Endothelial cell of umbilical vein (primary cell): ENCODE measurements at regions not wholly inside any gene's neighbourhood (a gene's known extent, or its start where the extent isn't known, plus 50 kb on each side); places are given as distances from the start of the nearest gene placed in this dataset.

Experiments used
- BruUV-seq: library from RNA; stranded (reverse); fragments of 400-500 nt; replicated peaks from 2 replicates; lab custom pipeline; 2021; lab: Mats Ljungman, UMichigan
- CTCF ChIA-PET: fragments of 300-600, 350-600 bp; sonication (Branson Sonifier 250); formaldehyde crosslinking; loops from one replicate; lab custom pipeline; 2021; ENCODE audit warnings: antibody characterized with exemption, inconsistent platforms; lab: Charles Lee
- POLR2A ChIA-PET: fragments of 300-600, 350-600 bp; sonication (Branson Sonifier 250); formaldehyde crosslinking; loops from one replicate; lab custom pipeline; 2021; ENCODE audit warnings: antibody characterized with exemption, inconsistent platforms; lab: Charles Lee
- DNase-seq: peaks from one replicate; pipeline ENCODE4 v3.0.0-alpha.2; 2011; ENCODE audit warnings: low read depth, low spot score
- FAIRE-seq: peaks from 2 replicates; lab custom pipeline; 2011; peaks lifted over from hg19 to GRCh38; lab: Jason Lieb, UNC
- H2AFZ ChIP-seq: 2 replicates; pipeline ENCODE4 v1.6.0; 2012; ENCODE audit warnings: low read depth, low read length, control low read depth, inconsistent platforms
- H3K27ac ChIP-seq: 2 replicates; pipeline ENCODE4 v1.5.1; 2011; ENCODE audit warnings: low read depth, mild to moderate bottlenecking, control low read depth, low read length, moderate library complexity; ENCODE audit not compliant: insufficient read depth
- H3K27me3 ChIP-seq, 2 experiments: 2 replicates each; pipeline versions ENCODE4 v1.6.0 to v1.6.1; 2011; ENCODE audit warnings: low read length in 2 of 2, mixed read lengths in 1 of 2; ENCODE audit not compliant: control insufficient read depth in 2 of 2, insufficient read depth in 2 of 2
- H3K36me3 ChIP-seq, 2 experiments: 2 replicates in 1 of 2; 3 replicates in 1 of 2; pipeline ENCODE4 v1.5.1; 2011; ENCODE audit warnings: low read length in 2 of 2, mild to moderate bottlenecking in 1 of 2, moderate library complexity in 1 of 2; ENCODE audit not compliant: control insufficient read depth in 2 of 2, insufficient read depth in 2 of 2; ENCODE audit errors: extremely low read depth in 1 of 2
- H3K4me1 ChIP-seq: 3 replicates; pipeline ENCODE4 v1.5.1; 2011; ENCODE audit warnings: mild to moderate bottlenecking, low read length; ENCODE audit not compliant: control insufficient read depth, insufficient read depth; ENCODE audit errors: extremely low read depth
- H3K4me2 ChIP-seq: 2 replicates; pipeline ENCODE4 v1.6.1; 2011; ENCODE audit warnings: low read length, control low read depth, mixed read lengths; ENCODE audit not compliant: insufficient read depth
- H3K4me3 ChIP-seq, 3 experiments: fragments of 200-600 bp in 1 of 3; sonication (generic), shearing (Covaris generic) in 1 of 3; replicated peaks in 1 of 3; 2 replicates each; pipeline ENCODE4 v1.5.1; 2011 to 2016; ENCODE audit warnings: control low read depth in 3 of 3, low read length in 3 of 3, mild to moderate bottlenecking in 2 of 3, inconsistent platforms in 1 of 3, low read depth in 1 of 3, moderate library complexity in 1 of 3; ENCODE audit not compliant: insufficient read depth in 1 of 3
- H3K79me2 ChIP-seq: 2 replicates; pipeline ENCODE4 v1.6.0; 2012; ENCODE audit warnings: low read length, inconsistent platforms; ENCODE audit not compliant: control insufficient read depth, insufficient read depth
- H3K9ac ChIP-seq: replicated peaks from 2 replicates; pipeline ENCODE3; 2011; ENCODE audit warnings: low read length, control low read depth; ENCODE audit not compliant: insufficient read depth; ENCODE audit errors: extremely low read depth
- H3K9me1 ChIP-seq: replicated peaks from 3 replicates; pipeline ENCODE4 v1.6.0; 2011; ENCODE audit warnings: mild to moderate bottlenecking, low read length; ENCODE audit not compliant: control insufficient read depth, insufficient read depth; ENCODE audit errors: extremely low read depth
- H3K9me3 ChIP-seq: replicated peaks from 2 replicates; pipeline ENCODE4 v1.5.1; 2012; ENCODE audit warnings: low read length, inconsistent platforms; ENCODE audit not compliant: control insufficient read depth, insufficient read depth
- H4K20me1 ChIP-seq: replicated peaks from 2 replicates; pipeline ENCODE3; 2011; ENCODE audit warnings: mild to moderate bottlenecking, low read length; ENCODE audit not compliant: control insufficient read depth, insufficient read depth; ENCODE audit errors: extremely low read depth
- CTCF ChIP-seq, 2 donors: IDR thresholded peaks; 1 replicate in 1 of 2; 2 replicates in 1 of 2; pipeline ENCODE4 v1.5.1; 2011; ENCODE audit warnings: low read length in 2 of 2, mild to moderate bottlenecking in 2 of 2, moderate library complexity in 2 of 2, control low read depth in 1 of 2, inconsistent platforms in 1 of 2, low read depth in 1 of 2; ENCODE audit not compliant: insufficient read depth in 1 of 2; ENCODE audit errors: extremely low read depth in 1 of 2
- EZH2 ChIP-seq: IDR thresholded peaks from 2 replicates; pipeline ENCODE4 v1.6.1; 2012; ENCODE audit warnings: borderline replicate concordance, low read depth, mild to moderate bottlenecking, moderate library complexity, low read length, inconsistent platforms; ENCODE audit not compliant: severe bottlenecking
- FOS ChIP-seq: IDR thresholded peaks from 2 replicates; pipeline ENCODE4 v1.6.1; 2011; ENCODE audit warnings: mild to moderate bottlenecking, low read length, moderate library complexity, borderline replicate concordance; ENCODE audit not compliant: insufficient read depth
- GATA2 ChIP-seq: IDR thresholded peaks from 2 replicates; pipeline ENCODE4 v1.7.0; 2011; ENCODE audit warnings: low read depth, mild to moderate bottlenecking, moderate library complexity, mixed read lengths, low read length; ENCODE audit not compliant: insufficient read length, insufficient read depth
- JUN ChIP-seq: IDR thresholded peaks from 2 replicates; pipeline ENCODE4 v1.6.1; 2011; ENCODE audit warnings: borderline replicate concordance, low read depth; ENCODE audit not compliant: insufficient read length, insufficient read depth
- MYC ChIP-seq: IDR thresholded peaks from one replicate; pipeline ENCODE4 v1.6.1; 2011; ENCODE audit warnings: mild to moderate bottlenecking, low read depth, low read length
- POLR2A ChIP-seq: IDR thresholded peaks from 2 replicates; pipeline ENCODE4 v1.6.1; 2012; ENCODE audit warnings: low read depth, mild to moderate bottlenecking, control low read depth, low read length
- POLR2AphosphoS5 ChIP-seq: IDR thresholded peaks from 2 replicates; pipeline ENCODE4 v1.6.1; 2012; ENCODE audit warnings: low read depth, mild to moderate bottlenecking, control low read depth, low read length, moderate library complexity; ENCODE audit not compliant: insufficient read depth
- dilution Hi-C: fragments of 300-500 bp; cut with MboI; formaldehyde crosslinking; loops from one replicate; pipeline ENCODE4 v1.15.0; 2019; ENCODE audit warnings: low sequenced_read_pairs; ENCODE audit not compliant: extremely low pct_ligation_motif_present
- intact Hi-C: fragments of 100-400 bp; cut with micrococcal nuclease; formaldehyde crosslinking; loops from one replicate; pipeline ENCODE4 v1.10.0; 2022
- TF ChIP-seq, protein P1 (sequence below): IDR thresholded peaks from 2 replicates; pipeline ENCODE4 v1.6.1; 2011; ENCODE audit not compliant: insufficient read depth, insufficient read length

- Histone ChIP-seq H3K79me2 (no peaks in the 10 kb centered on the region), H3K27me3 (no peaks in the 10 kb centered on the region), H3K4me1 (no peaks in the 10 kb centered on the region), H3K4me3 (no peak overlapping the region), H4K20me1 (no peaks in the 10 kb centered on the region), H3K4me2 (no peak overlapping the region), H3K9ac (no peak overlapping the region), H3K9me3 (no peaks in the 10 kb centered on the region), H2AFZ (no peak overlapping the region), H3K27ac (no peak overlapping the region), H3K36me3 (no peaks in the 10 kb centered on the region), H3K9me1 (no peaks in the 10 kb centered on the region)
- ChIA-PET POLR2A (no interaction called here), CTCF (no interaction called here)
- FAIRE-seq (no peak), DNase-seq (no peak)
- dilution Hi-C loops (no loop called here), intact Hi-C loops (no loop called here)
- BruUV-seq: no TSS peak
- no peak for TF ChIP-seq FOS
Observed at GRCh38 chr6:100194535-100194934, 200.5 kb upstream of the MCHR2 start.

- H3K9me1 ChIP-seq: no peaks in the 10 kb centered on the region
- POLR2A ChIA-PET: no interaction called here
- no peak overlapping the region for H2AFZ ChIP-seq
- no peak for TF ChIP-seq CTCF (IDR thresholded peaks at IDR 0.05; ENCODE audit: extremely low read depth in 1 of 2, insufficient read depth in 1 of 2, low read depth in 1 of 2, low read length in 2 of 2)
- no peak for TF ChIP-seq FOS
- no peak for TF ChIP-seq MYC
- TF ChIP-seq GATA2: no peak
- no peak for TF ChIP-seq EZH2
- TF ChIP-seq POLR2A: no peak
- TF ChIP-seq JUN: no peak
- TF ChIP-seq POLR2AphosphoS5: no peak
- TF ChIP-seq, protein P1, sequence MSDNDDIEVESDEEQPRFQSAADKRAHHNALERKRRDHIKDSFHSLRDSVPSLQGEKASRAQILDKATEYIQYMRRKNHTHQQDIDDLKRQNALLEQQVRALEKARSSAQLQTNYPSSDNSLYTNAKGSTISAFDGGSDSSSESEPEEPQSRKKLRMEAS: no peak
- no peaks in the 10 kb centered on the region for H3K4me1 ChIP-seq
- no peak overlapping the region for H3K4me2 ChIP-seq
- no peaks in the 10 kb centered on the region for H3K36me3 ChIP-seq
- no TSS peak for BruUV-seq
- H3K9me3 ChIP-seq: no peaks in the 10 kb centered on the region
- FAIRE-seq (no peak), DNase-seq (no peak)
- H3K27me3 ChIP-seq: no peaks in the 10 kb centered on the region
- H4K20me1 ChIP-seq: no peaks in the 10 kb centered on the region
- no peaks in the 10 kb centered on the region for H3K79me2 ChIP-seq
- dilution Hi-C loops: no loop called here
- H3K4me3 ChIP-seq: no peak overlapping the region
- no peak overlapping the region for H3K27ac ChIP-seq
- no peak overlapping the region for H3K9ac ChIP-seq
- CTCF ChIA-PET: no interaction called here
- intact Hi-C loops: no loop called here
Observed at GRCh38 chr6:100188754-100189153, 194.7 kb upstream of the MCHR2 start.
